HFFc6 (cell line): ENCODE measurements at regions not wholly inside any gene's neighbourhood (a gene's known extent, or its start where the extent isn't known, plus 50 kb on each side); places are given as distances from the start of the nearest gene placed in this dataset.
"Not testable (repeated sequence)": the region's sequence is repeated elsewhere in the genome, so short reads cannot be mapped to it uniquely, and the experiment has no call there.

Source experiments
- DNase-seq: peaks from one replicate; pipeline ENCODE4 v3.0.0-alpha.2; 2018
- H3K27ac Mint-ChIP-seq: 2 replicates; pipeline ENCODE4 v1.8.0; 2020; ENCODE audit warnings: mild to moderate bottlenecking, mixed read lengths
- H3K27me3 Mint-ChIP-seq: 2 replicates; pipeline ENCODE4 v1.8.0; 2021; ENCODE audit warnings: mild to moderate bottlenecking, moderate library complexity, mixed read lengths; ENCODE audit not compliant: insufficient read depth
- H3K36me3 Mint-ChIP-seq: 2 replicates; pipeline ENCODE4 v1.8.0; 2021; ENCODE audit warnings: low read depth, mixed read lengths
- H3K4me1 Mint-ChIP-seq: 2 replicates; pipeline ENCODE4 v1.8.0; 2020; ENCODE audit warnings: low read depth, mixed read lengths
- H3K4me3 Mint-ChIP-seq: 2 replicates; pipeline ENCODE4 v1.8.0; 2020; ENCODE audit warnings: mild to moderate bottlenecking, moderate library complexity, mixed read lengths
- H3K9me3 Mint-ChIP-seq: 2 replicates; pipeline ENCODE4 v1.8.0; 2020; ENCODE audit warnings: mild to moderate bottlenecking, mixed read lengths
- CTCF ChIP-seq: fragments of 200-600 bp; sonication (generic); IDR thresholded peaks from 2 replicates; pipeline ENCODE4 v1.5.0; 2021; ENCODE audit warnings: antibody characterized with exemption, mild to moderate bottlenecking

GRCh38 chr10:32217216-32217615 lies 129.7 kb downstream of the EPC1 start:
- TF ChIP-seq CTCF, result no peak
- H3K36me3 Mint-ChIP-seq, result peaks cover 17% of the 10 kb centered on the region

GRCh38 chr10:32213838-32214237 lies 133.1 kb downstream of the EPC1 start:
- H3K9me3 Mint-ChIP-seq, H3K36me3 Mint-ChIP-seq, H3K4me1 Mint-ChIP-seq, H3K27ac Mint-ChIP-seq, H3K4me3 Mint-ChIP-seq, DNase-seq: not testable (repeated sequence)
- peaks cover 14% of the 10 kb centered on the region for H3K27me3 Mint-ChIP-seq

More at GRCh38 chr10:32217216-32217615, 129.7 kb downstream of the EPC1 start:
- no peak for DNase-seq
- Mint-ChIP-seq H3K27ac (no peak overlapping the region), H3K4me1 (peaks cover 7% of the 10 kb centered on the region; the same call in 1 of the 2 replicates), H3K4me3 (no peak overlapping the region), H3K27me3 (peaks cover 14% of the 10 kb centered on the region), H3K9me3 (peaks cover 21% of the 10 kb centered on the region)

- TF ChIP-seq CTCF, result 0 out of 2 replicates have a peak, but pooled peaks have one; percentile 1
- Mint-ChIP-seq H3K4me3 (no peak overlapping the region), H3K27ac (no peak overlapping the region), H3K27me3 (peaks cover 8% of the 10 kb centered on the region), H3K36me3 (no peaks in the 10 kb centered on the region), H3K4me1 (peaks cover 14% of the 10 kb centered on the region), H3K9me3 (no peaks in the 10 kb centered on the region)
- DNase-seq, result no peak
Measured at GRCh38 chr10:32211046-32211363, 136.0 kb downstream of the EPC1 start.

GRCh38 chr10:32210306-32211045 lies 136.5 kb downstream of the EPC1 start:
- DNase-seq, result peak; percentile 61
- H3K4me1 Mint-ChIP-seq, result peaks cover 20% of the 10 kb centered on the region
- no peaks in the 10 kb centered on the region for H3K9me3 Mint-ChIP-seq
- no peak overlapping the region for H3K4me3 Mint-ChIP-seq
- no peak overlapping the region for H3K27ac Mint-ChIP-seq
- no peaks in the 10 kb centered on the region for H3K36me3 Mint-ChIP-seq
- peak; percentile 65; the same call in 1 of the 2 replicates for TF ChIP-seq CTCF
- H3K27me3 Mint-ChIP-seq, result peaks cover 8% of the 10 kb centered on the region

GRCh38 chr10:32208005-32208404 lies 139.0 kb downstream of the EPC1 start:
- H3K9me3 Mint-ChIP-seq, H3K4me3 Mint-ChIP-seq, H3K27me3 Mint-ChIP-seq, H3K36me3 Mint-ChIP-seq, H3K27ac Mint-ChIP-seq, DNase-seq: not testable (repeated sequence)
- H3K4me1 Mint-ChIP-seq, result peaks cover 29% of the 10 kb centered on the region

GRCh38 chr10:32207544-32207943 lies 139.4 kb downstream of the EPC1 start:
- peaks cover 8% of the 10 kb centered on the region for H3K36me3 Mint-ChIP-seq
- no peak overlapping the region for H3K4me3 Mint-ChIP-seq
- peak; percentile 83 for TF ChIP-seq CTCF
- H3K27me3 Mint-ChIP-seq, result no peaks in the 10 kb centered on the region; the same call in 1 of the 2 replicates
- H3K27ac Mint-ChIP-seq, result no peak overlapping the region
- H3K4me1 Mint-ChIP-seq, result peaks cover 29% of the 10 kb centered on the region
- peak; percentile 28 for DNase-seq
- peaks cover 7% of the 10 kb centered on the region; the same call in 1 of the 2 replicates for H3K9me3 Mint-ChIP-seq
